Right lobe of liver (tissue), 6 donors: ENCODE measurements at regions not wholly inside any gene's neighbourhood (a gene's known extent, or its start where the extent isn't known, plus 50 kb on each side); places are given as distances from the start of the nearest gene placed in this dataset.

ENCODE experiments used
- ATAC-seq, 4 donors: fragments of 200-7000 bp; cut with Tn5 transposase; one replicate each; pipeline ENCODE4 v1.9.1; 2020; ENCODE audit warnings: mild to moderate bottlenecking in 4 of 4, moderate library complexity in 4 of 4
- DNase-seq, 3 donors: peaks; one replicate each; pipeline ENCODE4 v3.0.0-alpha.2; 2020
- H3K27ac ChIP-seq, 3 donors: fragments of 200-600 bp; one replicate each; pipeline ENCODE4 v1.8.0; 2022
- H3K27me3 ChIP-seq, 2 donors: fragments of 200-600 bp; one replicate each; pipeline ENCODE4 v1.8.0; 2022
- H3K36me3 ChIP-seq, 4 donors: fragments of 200-600 bp; sonication (generic) in 1 of 4; one replicate each; pipeline versions ENCODE4 v1.5.1 to v1.8.0; 2017 to 2022; ENCODE audit warnings: control low read depth in 1 of 4
- H3K4me1 ChIP-seq, 4 donors: fragments of 200-600 bp; sonication (generic) in 1 of 4; one replicate each; pipeline versions ENCODE4 v1.5.1 to v1.8.0; 2017 to 2022; ENCODE audit warnings: control low read depth in 1 of 4
- H3K4me3 ChIP-seq, 3 donors: fragments of 200-600 bp; one replicate each; pipeline ENCODE4 v1.8.0; 2022
- H3K9me3 ChIP-seq, 4 donors: fragments of 200-600 bp; sonication (generic) in 1 of 4; one replicate each; pipeline versions ENCODE4 v1.5.1 to v1.8.0; 2017 to 2022; ENCODE audit warnings: control low read depth in 1 of 4
- CTCF ChIP-seq, 4 donors: fragments of 200-600 bp in 3 of 4; fragments of 450-650 bp in 1 of 4; IDR thresholded peaks; one replicate each; pipeline versions ENCODE4 v1.5.1 to v1.8.0; 2016 to 2022; ENCODE audit warnings: antibody characterized with exemption in 4 of 4, mild to moderate bottlenecking in 2 of 4
- POLR2A ChIP-seq: fragments of 450-650 bp; IDR thresholded peaks from one replicate; pipeline ENCODE4 v1.6.1; 2017; ENCODE audit warnings: antibody characterized with exemption, mild to moderate bottlenecking
- WGBS: methylation state at CpG from one replicate; pipeline ENCODE4 v1.1.6; 2018; ENCODE audit warnings: low coverage, low lambda C conversion rate; ENCODE audit not compliant: insufficient coverage; ENCODE audit errors: missing lambda C conversion rate; 5-methylcytosine and 5-hydroxymethylcytosine counted together
- intact Hi-C, 2 donors: fragments of 100-400 bp; cut with DNase I; formaldehyde crosslinking; loops; one replicate each; pipeline versions ENCODE4 v1.11.2 to v1.14.1; 2022
- donor health status: DM: no; HTN: yes; CAD: no.
- donor health status: DM: no; HTN: no; CAD: no.
- donor health status: DM: no; HTN: no; CAD: no.
- donor health status: DM: no; HTN: yes; CAD: no.
- donor health status: DM: no; HTN: yes; CAD: no.

- Histone ChIP-seq H3K27ac (no peak overlapping the region), H3K27me3 (no peaks in the 10 kb centered on the region), H3K9me3 (no peaks in the 10 kb centered on the region), H3K4me3 (no peak overlapping the region), H3K36me3 (no peaks in the 10 kb centered on the region), H3K4me1 (no peaks in the 10 kb centered on the region)
- ATAC-seq: no peak
- WGBS: 55% methylated on average over 1 of the region's 1 CpG
- DNase-seq: no peak
- TF ChIP-seq CTCF (IDR thresholded peaks at IDR 0.05): no peak
- no peak for TF ChIP-seq POLR2A
- intact Hi-C loops: no loop called here
Measured at GRCh38 chr5:147152086-147152485, 82.7 kb upstream of the STK32A start.

- ATAC-seq: no peak
- no peaks in the 10 kb centered on the region for H3K4me1 ChIP-seq
- H3K27me3 ChIP-seq: no peaks in the 10 kb centered on the region
- no peak overlapping the region for H3K4me3 ChIP-seq
- TF ChIP-seq CTCF (IDR thresholded peaks at IDR 0.05) (no peak), POLR2A (no peak)
- WGBS: 67% methylated on average over 3 of the region's 3 CpGs
- no peaks in the 10 kb centered on the region for H3K9me3 ChIP-seq
- H3K27ac ChIP-seq: no peak overlapping the region
- intact Hi-C loops: no loop called here
- no peaks in the 10 kb centered on the region for H3K36me3 ChIP-seq
- DNase-seq: no peak
Measured at GRCh38 chr5:147154809-147155208, 80.0 kb upstream of the STK32A start.

GRCh38 chr5:147156012-147156411 is 78.8 kb upstream of the STK32A start:
- Histone ChIP-seq H3K27me3 (no peaks in the 10 kb centered on the region), H3K4me1 (no peaks in the 10 kb centered on the region), H3K4me3 (no peak overlapping the region), H3K27ac (no peak overlapping the region), H3K36me3 (no peaks in the 10 kb centered on the region), H3K9me3 (no peaks in the 10 kb centered on the region)
- ATAC-seq (no peak), DNase-seq (no peak)
- WGBS: 71% methylated on average over 5 of the region's 5 CpGs
- intact Hi-C loops: no loop called here
- no peak for TF ChIP-seq POLR2A

- no peaks in the 10 kb centered on the region for H3K9me3 ChIP-seq
Measured at GRCh38 chr5:147160902-147161700, 73.7 kb upstream of the STK32A start.

More at GRCh38 chr5:147160902-147161700, 73.7 kb upstream of the STK32A start:
- no peak overlapping the region for H3K27ac ChIP-seq
- no peak for ATAC-seq
- H3K36me3 ChIP-seq: no peaks in the 10 kb centered on the region
- 43% methylated on average over 3 of the region's 3 CpGs for WGBS
- no peaks in the 10 kb centered on the region for H3K4me1 ChIP-seq
- TF ChIP-seq POLR2A (no peak), CTCF (IDR thresholded peaks at IDR 0.05) (no peak)
- DNase-seq: no peak
- H3K4me3 ChIP-seq: no peak overlapping the region
- intact Hi-C loops: no loop called here
- H3K27me3 ChIP-seq: no peaks in the 10 kb centered on the region
